SK-N-SH treated with all-trans-retinoic acid at 6 μM for 48 hours (cell line): ENCODE measurements at regions not wholly inside any gene's neighbourhood (a gene's known extent, or its start where the extent isn't known, plus 50 kb on each side); places are given as distances from the start of the nearest gene placed in this dataset.

ENCODE experiments used
- CSRNP3 ChIP-seq: fragments of 250-450 bp; sonication (Bioruptor Pico); IDR thresholded peaks from 2 replicates; pipeline ENCODE4 v1.5.1; 2021; ENCODE audit warnings: mild to moderate bottlenecking, moderate library complexity
- ZFP3 ChIP-seq: fragments of 250-450 bp; sonication (Bioruptor Pico); IDR thresholded peaks from 2 replicates; pipeline ENCODE4 v1.5.0; 2020; ENCODE audit warnings: mild to moderate bottlenecking, moderate library complexity
- ZFP30 ChIP-seq: fragments of 450-650 bp; formaldehyde crosslinking; IDR thresholded peaks from 2 replicates; pipeline ENCODE4 v1.5.0; 2022; ENCODE audit warnings: mild to moderate bottlenecking, moderate library complexity
- TF ChIP-seq, protein P1 (sequence below): fragments of 250-450 bp; sonication (Bioruptor Pico); IDR thresholded peaks from 2 replicates; pipeline ENCODE4 v1.8.0; 2020; ENCODE audit warnings: mild to moderate bottlenecking, moderate library complexity, borderline replicate concordance

DNA sequence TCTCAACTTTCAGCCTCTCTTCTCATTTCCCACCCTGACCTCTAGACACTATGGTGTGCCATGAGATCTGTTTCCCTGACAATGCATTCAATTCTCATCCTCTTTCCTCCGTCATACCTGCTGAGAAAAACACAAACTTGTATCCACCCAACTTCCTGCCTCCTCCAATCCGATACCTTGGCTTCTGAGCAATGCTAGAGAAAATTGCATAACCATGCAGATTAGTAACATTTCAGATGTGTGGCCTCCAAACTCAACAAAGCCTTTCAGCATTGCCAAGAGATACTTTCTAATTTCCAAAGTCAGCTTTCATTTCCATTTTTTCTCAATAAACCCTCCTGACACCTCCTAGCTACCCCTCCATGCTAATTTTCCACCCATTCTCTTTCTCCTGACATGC, 88.5 kb downstream of the MINAR1 start:
- TF ChIP-seq, protein P1, sequence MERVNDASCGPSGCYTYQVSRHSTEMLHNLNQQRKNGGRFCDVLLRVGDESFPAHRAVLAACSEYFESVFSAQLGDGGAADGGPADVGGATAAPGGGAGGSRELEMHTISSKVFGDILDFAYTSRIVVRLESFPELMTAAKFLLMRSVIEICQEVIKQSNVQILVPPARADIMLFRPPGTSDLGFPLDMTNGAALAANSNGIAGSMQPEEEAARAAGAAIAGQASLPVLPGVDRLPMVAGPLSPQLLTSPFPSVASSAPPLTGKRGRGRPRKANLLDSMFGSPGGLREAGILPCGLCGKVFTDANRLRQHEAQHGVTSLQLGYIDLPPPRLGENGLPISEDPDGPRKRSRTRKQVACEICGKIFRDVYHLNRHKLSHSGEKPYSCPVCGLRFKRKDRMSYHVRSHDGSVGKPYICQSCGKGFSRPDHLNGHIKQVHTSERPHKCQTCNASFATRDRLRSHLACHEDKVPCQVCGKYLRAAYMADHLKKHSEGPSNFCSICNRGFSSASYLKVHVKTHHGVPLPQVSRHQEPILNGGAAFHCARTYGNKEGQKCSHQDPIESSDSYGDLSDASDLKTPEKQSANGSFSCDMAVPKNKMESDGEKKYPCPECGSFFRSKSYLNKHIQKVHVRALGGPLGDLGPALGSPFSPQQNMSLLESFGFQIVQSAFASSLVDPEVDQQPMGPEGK (CRISPR knock-in tag), result no peak
- no peak for TF ChIP-seq ZFP30 (CRISPR knock-in tag)
- TF ChIP-seq CSRNP3 (CRISPR knock-in tag), result no peak
- TF ChIP-seq ZFP3 (CRISPR knock-in tag), result no peak
